ENCODE measurements at regions not wholly inside any gene's neighbourhood (a gene's known extent, or its start where the extent isn't known, plus 50 kb on each side); places are given as distances from the start of the nearest gene placed in this dataset.

DNA sequence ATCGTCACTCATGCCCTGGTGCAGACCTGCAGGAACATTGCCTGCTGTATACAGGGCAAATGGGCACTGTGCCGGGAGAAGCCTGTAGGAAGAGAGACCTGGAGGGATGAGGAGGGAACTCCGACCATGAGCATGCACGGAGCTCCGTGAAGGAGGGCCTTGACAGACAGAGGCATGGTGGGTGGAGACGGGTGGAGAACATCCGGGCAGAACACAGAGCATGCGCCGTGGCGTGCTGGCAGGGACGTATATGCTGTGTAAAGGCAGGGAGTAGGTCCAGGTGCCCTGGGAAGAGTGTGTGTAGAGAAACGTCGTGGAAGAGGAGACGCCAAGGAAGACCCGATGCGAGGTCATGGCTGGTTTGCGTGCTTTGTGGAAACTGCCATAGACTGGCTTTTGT is 133.0 kb upstream of the FAN1 start:
- Histone ChIP-seq H3K79me2 (ENCODE audit: control insufficient read depth, low read length) (no peaks in the 10 kb centered on the region), H3K4me3 (ENCODE audit: low read length) (no peak overlapping the region), H3K27me3 (ENCODE audit: control insufficient read depth, low read length) (no peaks in the 10 kb centered on the region), H3F3A (ENCODE audit: control insufficient read depth, insufficient read depth) (no peaks in the 10 kb centered on the region), H3K9me3 (ENCODE audit: control insufficient read depth, insufficient read depth, low read length) (peaks cover 4% of the 10 kb centered on the region; the same call in 1 of the 2 replicates), H3K9me2 (replicated peaks; ENCODE audit: control insufficient read depth, low read length) (no peaks in the 10 kb centered on the region), H3K36me3 (ENCODE audit: control insufficient read depth, low read length) (no peaks in the 10 kb centered on the region), H3K27ac (ENCODE audit: low read depth, low read length) (no peak overlapping the region), H4K20me1 (ENCODE audit: control insufficient read depth, insufficient read depth, low read depth, low read length) (no peaks in the 10 kb centered on the region), H3K4me1 (ENCODE audit: control insufficient read depth, low read length) (no peaks in the 10 kb centered on the region), H3K4me2 (ENCODE audit: low read length) (no peak overlapping the region)
- TF ChIP-seq EZH2phosphoT487 (IDR thresholded peaks at IDR 0.05; ENCODE audit: borderline replicate concordance, low read length) = no peak
- TF ChIP-seq, protein P1, sequence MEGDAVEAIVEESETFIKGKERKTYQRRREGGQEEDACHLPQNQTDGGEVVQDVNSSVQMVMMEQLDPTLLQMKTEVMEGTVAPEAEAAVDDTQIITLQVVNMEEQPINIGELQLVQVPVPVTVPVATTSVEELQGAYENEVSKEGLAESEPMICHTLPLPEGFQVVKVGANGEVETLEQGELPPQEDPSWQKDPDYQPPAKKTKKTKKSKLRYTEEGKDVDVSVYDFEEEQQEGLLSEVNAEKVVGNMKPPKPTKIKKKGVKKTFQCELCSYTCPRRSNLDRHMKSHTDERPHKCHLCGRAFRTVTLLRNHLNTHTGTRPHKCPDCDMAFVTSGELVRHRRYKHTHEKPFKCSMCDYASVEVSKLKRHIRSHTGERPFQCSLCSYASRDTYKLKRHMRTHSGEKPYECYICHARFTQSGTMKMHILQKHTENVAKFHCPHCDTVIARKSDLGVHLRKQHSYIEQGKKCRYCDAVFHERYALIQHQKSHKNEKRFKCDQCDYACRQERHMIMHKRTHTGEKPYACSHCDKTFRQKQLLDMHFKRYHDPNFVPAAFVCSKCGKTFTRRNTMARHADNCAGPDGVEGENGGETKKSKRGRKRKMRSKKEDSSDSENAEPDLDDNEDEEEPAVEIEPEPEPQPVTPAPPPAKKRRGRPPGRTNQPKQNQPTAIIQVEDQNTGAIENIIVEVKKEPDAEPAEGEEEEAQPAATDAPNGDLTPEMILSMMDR (IDR thresholded peaks at IDR 0.05; ENCODE audit: low read depth, low read length, poor library complexity, severe bottlenecking) = no peak

DNA sequence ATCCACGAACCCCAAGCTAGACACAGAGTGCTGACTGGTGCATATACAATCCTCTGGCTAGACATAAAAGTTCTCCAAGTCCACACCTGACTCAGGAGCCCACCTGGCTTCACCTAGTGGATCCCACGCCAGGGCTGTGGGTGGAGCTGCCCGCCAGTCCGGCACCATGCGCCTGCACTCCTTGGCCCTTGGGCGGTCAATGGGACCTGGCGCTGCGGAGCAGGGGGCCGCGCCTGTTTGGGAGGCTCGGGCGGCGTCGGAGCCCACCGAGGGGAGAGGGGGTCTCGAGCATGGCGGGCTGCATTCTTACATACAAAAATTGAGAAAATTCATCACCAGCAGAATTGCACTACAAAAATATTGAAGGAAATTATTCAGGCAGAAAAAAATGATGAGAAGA is 120.7 kb upstream of the FAN1 start:
- Histone ChIP-seq H3F3A (ENCODE audit: control insufficient read depth, insufficient read depth) (no peaks in the 10 kb centered on the region), H3K27ac (ENCODE audit: low read depth, low read length) (no peak overlapping the region), H3K27me3 (ENCODE audit: control insufficient read depth, low read length) (0 out of 2 replicates have a peak, but pooled peaks cover 2% of the 10 kb centered on the region), H3K4me3 (ENCODE audit: low read length) (no peak overlapping the region), H3K9me3 (ENCODE audit: control insufficient read depth, insufficient read depth, low read length) (no peaks in the 10 kb centered on the region), H3K79me2 (ENCODE audit: control insufficient read depth, low read length) (no peaks in the 10 kb centered on the region), H3K4me2 (ENCODE audit: low read length) (no peak overlapping the region), H3K36me3 (ENCODE audit: control insufficient read depth, low read length) (no peaks in the 10 kb centered on the region), H3K4me1 (ENCODE audit: control insufficient read depth, low read length) (no peaks in the 10 kb centered on the region), H3K9me2 (replicated peaks; ENCODE audit: control insufficient read depth, low read length) (no peaks in the 10 kb centered on the region), H4K20me1 (ENCODE audit: control insufficient read depth, insufficient read depth, low read depth, low read length) (no peaks in the 10 kb centered on the region)
- no peak for TF ChIP-seq EZH2phosphoT487 (IDR thresholded peaks at IDR 0.05; ENCODE audit: borderline replicate concordance, low read length)
- TF ChIP-seq, protein P1 (IDR thresholded peaks at IDR 0.05; ENCODE audit: low read depth, low read length, poor library complexity, severe bottlenecking) = no peak

DNA sequence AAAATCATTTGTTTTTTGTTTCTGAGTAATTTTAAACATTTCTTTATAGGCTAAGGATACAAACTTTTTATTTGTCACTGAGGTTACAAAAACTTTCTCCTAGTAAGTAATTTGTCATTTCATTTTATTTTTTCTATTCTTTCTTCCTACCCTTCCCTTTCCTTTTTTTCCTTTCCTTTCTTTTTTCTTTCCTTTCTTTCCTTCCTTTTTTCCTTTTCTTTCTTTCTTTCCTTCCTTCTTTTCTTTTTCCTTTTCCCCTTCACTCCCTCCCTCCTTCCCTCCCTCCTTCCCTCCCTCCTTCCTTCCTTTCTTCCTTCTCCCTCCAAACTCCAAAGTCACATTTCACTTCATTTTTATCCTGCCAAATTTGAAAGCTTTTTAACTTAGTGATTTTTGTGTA is 115.1 kb upstream of the FAN1 start:
- Histone ChIP-seq H3K79me2 (ENCODE audit: control insufficient read depth, low read length) (no peaks in the 10 kb centered on the region), H3K4me2 (ENCODE audit: low read length) (no peak overlapping the region), H3K27ac (ENCODE audit: low read depth, low read length) (no peak overlapping the region), H4K20me1 (ENCODE audit: control insufficient read depth, insufficient read depth, low read depth, low read length) (no peaks in the 10 kb centered on the region), H3K36me3 (ENCODE audit: control insufficient read depth, low read length) (no peaks in the 10 kb centered on the region), H3K9me2 (replicated peaks; ENCODE audit: control insufficient read depth, low read length) (no peaks in the 10 kb centered on the region), H3K27me3 (ENCODE audit: control insufficient read depth, low read length) (0 out of 2 replicates have a peak, but pooled peaks cover 2% of the 10 kb centered on the region), H3K9me3 (ENCODE audit: control insufficient read depth, insufficient read depth, low read length) (no peaks in the 10 kb centered on the region), H3K4me3 (ENCODE audit: low read length) (no peak overlapping the region), H3F3A (ENCODE audit: control insufficient read depth, insufficient read depth) (no peaks in the 10 kb centered on the region), H3K4me1 (ENCODE audit: control insufficient read depth, low read length) (no peaks in the 10 kb centered on the region)
- no peak for TF ChIP-seq EZH2phosphoT487 (IDR thresholded peaks at IDR 0.05; ENCODE audit: borderline replicate concordance, low read length)
- TF ChIP-seq, protein P1 (IDR thresholded peaks at IDR 0.05; ENCODE audit: low read depth, low read length, poor library complexity, severe bottlenecking) = no peak
